ENCODE measurements at regions not wholly inside any gene's neighbourhood (a gene's known extent, or its start where the extent isn't known, plus 50 kb on each side); places are given as distances from the start of the nearest gene placed in this dataset.

DNA sequence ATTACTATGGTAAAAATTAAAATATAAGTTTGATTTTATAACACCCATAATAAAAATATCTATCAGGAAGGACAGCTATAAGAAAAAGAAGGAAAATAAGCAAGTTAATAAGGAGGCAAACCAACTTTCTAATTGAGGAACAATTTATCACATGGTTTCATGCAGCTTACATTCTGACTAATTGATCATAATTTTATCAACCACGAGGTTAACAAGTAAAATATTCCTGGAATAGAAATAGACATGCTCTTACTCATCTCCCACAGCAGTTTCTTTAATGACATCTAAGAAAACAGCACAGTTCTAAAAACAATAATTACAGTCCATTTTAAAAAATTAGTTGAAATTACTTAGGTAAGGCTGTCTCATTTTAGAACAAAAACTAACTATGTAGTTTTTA, 130.8 kb upstream of the KRR1 start:
- intact Hi-C loops (cut with DNase I, micrococcal nuclease), result no loop called here
- DNase-seq, result no peak
- no peak for TF ChIP-seq CTCF (IDR thresholded peaks at IDR 0.05)
- no peak for ATAC-seq
- Histone ChIP-seq H3K4me1 (ENCODE audit: low read depth) (no peaks in the 10 kb centered on the region), H3K36me3 (ENCODE audit: low read depth) (no peaks in the 10 kb centered on the region), H3K4me3 (no peak overlapping the region), H3K9me3 (no peaks in the 10 kb centered on the region)

GRCh38 chr12:75641031-75641780, 129.8 kb upstream of the KRR1 start:
- H3K9me3 ChIP-seq, result no peaks in the 10 kb centered on the region
- H3K4me3 ChIP-seq, result no peak overlapping the region
- peak; percentile 55 for ATAC-seq
- no peak for TF ChIP-seq CTCF (IDR thresholded peaks at IDR 0.05)
- no peaks in the 10 kb centered on the region for H3K36me3 ChIP-seq (ENCODE audit: low read depth)
- peak in 1 of 3 donors; percentile 11 for DNase-seq
- intact Hi-C loops (cut with DNase I, micrococcal nuclease), result no loop called here
- H3K4me1 ChIP-seq (ENCODE audit: low read depth), result no peaks in the 10 kb centered on the region

DNA sequence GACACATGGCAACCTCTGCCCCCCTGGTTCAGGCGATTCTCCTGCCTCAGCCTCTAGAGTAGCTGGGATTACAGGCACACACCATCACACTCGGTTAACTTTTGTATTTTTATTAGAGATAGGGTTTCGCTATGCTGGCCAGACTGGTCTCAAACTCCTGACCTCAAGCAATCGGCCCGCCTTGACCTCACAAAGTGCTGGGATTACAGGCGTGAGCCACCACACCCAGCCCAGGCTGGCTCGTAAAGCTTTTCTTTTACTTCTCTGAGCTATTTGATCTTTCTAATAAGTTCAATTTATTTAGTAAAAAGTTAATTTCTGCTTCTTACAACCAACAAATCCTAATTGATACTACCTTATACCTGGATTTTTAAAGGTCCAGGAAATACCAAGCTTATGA, 127.4 kb upstream of the KRR1 start:
- H3K4me1 ChIP-seq (ENCODE audit: low read depth), result no peaks in the 10 kb centered on the region
- TF ChIP-seq CTCF (IDR thresholded peaks at IDR 0.05), result no peak
- DNase-seq (no peak), ATAC-seq (no peak)
- no peak overlapping the region for H3K4me3 ChIP-seq
- no peaks in the 10 kb centered on the region for H3K9me3 ChIP-seq
- H3K36me3 ChIP-seq (ENCODE audit: low read depth), result no peaks in the 10 kb centered on the region
- intact Hi-C loops (cut with DNase I, micrococcal nuclease), result no loop called here

- H3K4me3 ChIP-seq, result no peak overlapping the region
- intact Hi-C loops (cut with DNase I, micrococcal nuclease), result no loop called here
- DNase-seq (no peak), ATAC-seq (no peak)
- H3K9me3 ChIP-seq, result no peaks in the 10 kb centered on the region
- H3K4me1 ChIP-seq (ENCODE audit: low read depth), result no peaks in the 10 kb centered on the region
- H3K36me3 ChIP-seq (ENCODE audit: low read depth), result no peaks in the 10 kb centered on the region
- TF ChIP-seq CTCF (IDR thresholded peaks at IDR 0.05), result no peak
These were observed 125.2 kb upstream of the KRR1 start for GRCh38 chr12:75636607-75637006.

DNA sequence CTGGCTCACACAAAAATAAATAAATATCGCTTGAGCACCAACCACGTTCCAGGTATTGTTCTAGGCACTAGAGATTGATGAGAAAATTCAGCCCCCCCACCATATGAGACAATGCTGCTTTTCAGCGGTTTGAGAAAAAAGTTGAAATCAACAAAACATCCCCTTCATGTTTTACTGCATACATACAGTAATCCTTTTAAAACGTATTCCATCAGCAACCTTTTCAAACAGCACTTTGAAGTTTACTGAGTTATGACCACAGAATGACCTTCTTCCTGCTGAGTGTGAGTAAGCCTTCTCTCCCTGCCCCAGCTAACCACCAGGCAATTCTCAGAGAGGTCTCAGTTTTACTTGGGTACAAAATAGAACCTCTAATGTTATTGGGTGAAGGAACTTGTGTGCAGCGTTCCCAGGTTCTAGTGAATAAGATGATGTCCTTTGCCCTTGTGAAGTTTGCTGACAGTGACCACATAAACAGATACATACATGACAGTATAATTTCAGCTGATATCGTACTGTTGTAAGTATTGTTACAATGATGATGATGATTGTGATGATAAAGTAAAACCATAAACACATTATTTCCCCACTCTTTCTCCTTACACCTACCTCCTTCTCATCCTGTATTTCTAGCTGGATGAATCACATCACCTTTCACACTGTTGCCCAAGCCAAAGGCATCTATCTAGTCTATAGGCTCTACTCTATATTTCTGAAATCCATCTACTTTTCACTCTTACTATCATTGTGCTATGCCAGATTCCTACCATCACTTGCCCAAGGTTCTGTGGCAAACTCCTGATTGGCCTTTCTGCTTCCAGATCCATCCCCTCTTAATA, 124.4 kb upstream of the KRR1 start:
- TF ChIP-seq CTCF (IDR thresholded peaks at IDR 0.05), result no peak
- ATAC-seq (peak; percentile 32), DNase-seq (no peak)
- no peaks in the 10 kb centered on the region for H3K4me1 ChIP-seq (ENCODE audit: low read depth)
- H3K36me3 ChIP-seq (ENCODE audit: low read depth), result no peaks in the 10 kb centered on the region
- H3K9me3 ChIP-seq, result no peaks in the 10 kb centered on the region
- H3K4me3 ChIP-seq, result no peak overlapping the region
- intact Hi-C loops (cut with DNase I, micrococcal nuclease), result no loop called here

Measured in mucosa of descending colon (tissue), 3 donors.